ENCODE measurements at regions not wholly inside any gene's neighbourhood (a gene's known extent, or its start where the extent isn't known, plus 50 kb on each side); places are given as distances from the start of the nearest gene placed in this dataset.

DNA sequence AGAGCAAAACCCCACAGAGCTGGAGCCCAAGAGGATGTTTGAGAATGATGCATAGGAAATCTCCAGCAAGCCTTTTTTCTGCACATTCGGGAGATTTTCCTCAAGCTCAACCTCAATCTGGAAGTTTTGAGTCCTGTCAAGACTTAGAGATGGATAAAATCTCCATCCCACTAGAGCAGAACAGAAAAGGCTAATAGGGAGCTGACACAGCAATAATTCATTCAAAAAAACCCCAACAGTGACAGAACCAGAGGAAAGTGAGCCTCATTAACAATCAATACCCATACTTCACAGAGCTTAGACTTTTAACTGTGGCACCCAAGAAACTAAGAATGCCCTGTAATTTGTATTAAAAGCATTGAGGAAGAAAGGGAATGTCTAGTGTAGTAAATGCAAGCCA lies 115.9 kb upstream of the BDNF start:
- H3K27ac ChIP-seq: no peak overlapping the region
- TF ChIP-seq CTCF (IDR thresholded peaks at IDR 0.05) (no peak), ZFX (IDR thresholded peaks at IDR 0.05; ENCODE audit: borderline replicate concordance) (no peak)

DNA sequence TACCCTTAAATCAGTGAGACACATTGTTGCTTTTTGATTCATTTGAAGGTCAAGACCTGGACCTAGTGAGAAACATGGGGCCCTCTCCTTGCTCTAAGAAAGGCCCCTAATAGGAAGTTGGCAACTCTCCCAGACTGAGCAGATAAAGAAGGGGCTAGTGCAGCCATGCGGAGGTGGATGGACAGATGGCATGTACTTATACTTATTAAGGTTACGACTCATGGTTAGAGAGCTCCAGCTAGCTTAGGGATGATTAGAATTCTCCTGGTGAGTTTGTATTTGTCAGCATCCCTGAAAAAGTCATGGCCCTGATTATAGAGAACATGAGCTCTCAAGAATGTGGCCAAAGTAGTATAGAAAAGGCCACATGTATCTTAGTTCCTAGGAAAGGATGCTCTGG lies 112.1 kb upstream of the BDNF start:
- H3K27ac ChIP-seq: no peak overlapping the region
- no peak for TF ChIP-seq CTCF (IDR thresholded peaks at IDR 0.05)
- no peak for TF ChIP-seq ZFX (IDR thresholded peaks at IDR 0.05; ENCODE audit: borderline replicate concordance)

DNA sequence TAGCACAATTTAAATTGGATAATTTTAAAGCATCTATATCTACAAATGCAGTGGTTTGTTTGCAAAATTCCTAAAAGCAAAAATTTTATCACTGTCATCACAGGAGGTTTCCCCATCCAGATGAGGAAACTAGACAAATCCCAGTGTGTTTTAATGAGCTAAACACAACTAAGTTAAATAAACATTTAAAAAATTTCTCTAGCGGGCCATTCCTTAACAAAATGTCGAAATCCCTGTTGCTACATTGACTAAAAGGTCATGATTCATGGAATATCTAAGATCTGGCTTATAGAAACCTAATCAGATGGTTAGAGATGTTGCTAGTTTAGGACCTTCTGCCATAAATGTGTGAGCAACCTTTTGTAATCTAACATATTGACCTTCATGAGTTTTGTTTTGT lies 107.3 kb upstream of the BDNF start:
- H3K27ac ChIP-seq: no peak overlapping the region
- no peak for TF ChIP-seq ZFX (IDR thresholded peaks at IDR 0.05; ENCODE audit: borderline replicate concordance)
- no peak for TF ChIP-seq CTCF (IDR thresholded peaks at IDR 0.05)

DNA sequence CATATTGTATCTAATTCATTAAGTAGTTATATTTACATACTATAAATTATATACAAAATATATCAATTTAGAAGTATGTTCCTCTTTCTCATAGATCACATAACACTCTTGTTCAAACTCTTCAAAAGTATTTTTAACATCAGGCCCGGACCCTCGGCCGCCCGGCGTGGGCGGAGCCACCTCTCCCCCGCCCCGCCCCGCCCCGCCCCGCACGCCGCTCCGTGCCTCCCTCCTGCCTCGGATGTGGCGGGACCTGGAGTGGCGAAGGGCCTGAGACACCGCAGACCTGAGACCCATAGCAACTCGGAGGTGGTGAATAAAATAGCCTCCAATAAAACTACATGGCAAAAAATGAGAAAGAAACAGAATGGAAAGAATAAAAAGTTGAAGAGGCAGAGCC lies 105.9 kb upstream of the BDNF start:
- H3K27ac ChIP-seq: no peak overlapping the region
- no peak for TF ChIP-seq ZFX (IDR thresholded peaks at IDR 0.05; ENCODE audit: borderline replicate concordance)
- no peak for TF ChIP-seq CTCF (IDR thresholded peaks at IDR 0.05)

GRCh38 chr11:27795955-27796861 lies 96.0 kb upstream of the BDNF start:
- no peak overlapping the region for H3K27ac ChIP-seq
- TF ChIP-seq CTCF (IDR thresholded peaks at IDR 0.05) (no peak), ZFX (IDR thresholded peaks at IDR 0.05; ENCODE audit: borderline replicate concordance) (no peak)

DNA sequence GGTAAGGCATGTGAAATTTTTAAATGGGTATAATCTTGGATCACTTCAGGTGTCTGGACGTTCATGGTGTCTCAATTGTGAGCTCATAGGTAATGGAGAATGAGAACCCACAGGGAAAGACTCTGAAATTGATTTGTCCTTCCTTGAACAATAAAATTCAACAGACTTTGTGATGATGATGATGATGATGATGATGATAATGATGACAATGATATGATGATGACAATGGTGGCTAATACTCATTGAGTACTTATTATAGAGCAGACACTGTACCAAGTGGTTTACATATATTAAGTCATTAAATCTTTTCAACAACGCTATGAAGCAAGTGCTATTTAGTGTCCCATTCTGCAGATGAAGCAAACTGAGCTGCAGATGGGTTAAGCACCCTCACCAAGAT lies 86.6 kb upstream of the BDNF start:
- TF ChIP-seq ZFX (IDR thresholded peaks at IDR 0.05; ENCODE audit: borderline replicate concordance): no peak
- no peak for TF ChIP-seq CTCF (IDR thresholded peaks at IDR 0.05)
- no peak overlapping the region for H3K27ac ChIP-seq

DNA sequence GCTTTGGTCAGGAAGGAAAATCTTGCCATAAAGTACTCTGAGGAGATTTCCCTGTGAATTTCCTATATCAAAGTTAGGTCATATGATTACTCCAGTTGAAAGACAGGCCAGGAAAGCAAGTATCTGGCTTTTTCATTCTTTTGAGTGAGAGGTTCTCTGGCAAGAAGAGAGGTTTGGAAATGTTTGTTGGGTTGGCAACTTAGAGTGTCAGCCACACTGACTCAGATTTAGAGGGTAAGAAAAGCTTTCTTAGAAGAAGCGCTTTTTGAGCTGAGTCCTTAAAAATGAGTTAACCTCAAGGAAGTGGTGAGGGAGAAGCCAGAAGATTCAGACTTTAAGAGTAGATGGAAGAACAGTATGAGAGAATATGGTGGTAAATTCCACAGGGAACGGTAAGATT lies 86.1 kb upstream of the BDNF start:
- no peak for TF ChIP-seq ZFX (IDR thresholded peaks at IDR 0.05; ENCODE audit: borderline replicate concordance)
- no peak for TF ChIP-seq CTCF (IDR thresholded peaks at IDR 0.05)

More for the DNA sequence above, 86.1 kb upstream of the BDNF start:
- no peak overlapping the region for H3K27ac ChIP-seq
